Mononuclear cell (primary cell): ENCODE measurements at regions not wholly inside any gene's neighbourhood (a gene's known extent, or its start where the extent isn't known, plus 50 kb on each side); places are given as distances from the start of the nearest gene placed in this dataset.

Experiments
- H3K27me3 ChIP-seq: 2 replicates; pipeline ENCODE4 v1.6.0; 2011; ENCODE audit warnings: low read length, control low read depth; ENCODE audit not compliant: insufficient read depth
- H3K4me1 ChIP-seq: 2 replicates; pipeline ENCODE4 v1.5.1; 2011; ENCODE audit warnings: mild to moderate bottlenecking, low read length, control low read depth; ENCODE audit not compliant: insufficient read depth
- H3K4me3 ChIP-seq: 2 replicates; pipeline ENCODE4 v1.5.1; 2011; ENCODE audit warnings: mild to moderate bottlenecking, low read length, moderate library complexity
- H3K9me3 ChIP-seq: 2 replicates; pipeline ENCODE4 v1.5.1; 2011; ENCODE audit warnings: low read depth, mild to moderate bottlenecking, control low read depth, low read length

- Histone ChIP-seq H3K9me3 (no peaks in the 10 kb centered on the region), H3K4me1 (no peaks in the 10 kb centered on the region), H3K27me3 (no peaks in the 10 kb centered on the region), H3K4me3 (no peak overlapping the region)
These were observed 56.0 kb upstream of the FAM174A start for GRCh38 chr5:100479079-100479688.

GRCh38 chr5:100472091-100472490, 63.1 kb upstream of the FAM174A start:
- no peaks in the 10 kb centered on the region for H3K9me3 ChIP-seq
- no peaks in the 10 kb centered on the region for H3K4me1 ChIP-seq
- H3K27me3 ChIP-seq: peaks cover 3% of the 10 kb centered on the region
- no peak overlapping the region for H3K4me3 ChIP-seq

GRCh38 chr5:100469767-100470166, 65.4 kb upstream of the FAM174A start:
- Histone ChIP-seq H3K27me3 (peaks cover 3% of the 10 kb centered on the region), H3K4me1 (no peaks in the 10 kb centered on the region), H3K9me3 (no peaks in the 10 kb centered on the region), H3K4me3 (no peak overlapping the region)

GRCh38 chr5:100464418-100464817, 70.8 kb upstream of the FAM174A start:
- Histone ChIP-seq H3K27me3 (peaks cover 3% of the 10 kb centered on the region), H3K4me3 (no peak overlapping the region), H3K4me1 (no peaks in the 10 kb centered on the region), H3K9me3 (no peaks in the 10 kb centered on the region)

GRCh38 chr5:100456615-100457014, 78.6 kb upstream of the FAM174A start:
- H3K4me3 ChIP-seq: no peak overlapping the region
- H3K4me1 ChIP-seq: no peaks in the 10 kb centered on the region
- no peaks in the 10 kb centered on the region for H3K27me3 ChIP-seq
- no peaks in the 10 kb centered on the region for H3K9me3 ChIP-seq

GRCh38 chr5:100452126-100452525, 83.0 kb upstream of the FAM174A start:
- no peaks in the 10 kb centered on the region for H3K9me3 ChIP-seq
- H3K4me1 ChIP-seq: no peaks in the 10 kb centered on the region
- no peak overlapping the region for H3K4me3 ChIP-seq
- peaks cover 4% of the 10 kb centered on the region for H3K27me3 ChIP-seq

GRCh38 chr5:100448111-100448528, 87.1 kb upstream of the FAM174A start:
- Histone ChIP-seq H3K27me3 (peaks cover 4% of the 10 kb centered on the region), H3K4me3 (no peak overlapping the region), H3K4me1 (no peaks in the 10 kb centered on the region), H3K9me3 (no peaks in the 10 kb centered on the region)

GRCh38 chr5:100446879-100447430, 88.2 kb upstream of the FAM174A start:
- Histone ChIP-seq H3K9me3 (no peaks in the 10 kb centered on the region), H3K27me3 (peaks cover 4% of the 10 kb centered on the region), H3K4me1 (no peaks in the 10 kb centered on the region), H3K4me3 (no peak overlapping the region)

GRCh38 chr5:100444961-100445360, 90.2 kb upstream of the FAM174A start:
- Histone ChIP-seq H3K4me3 (no peak overlapping the region), H3K4me1 (no peaks in the 10 kb centered on the region), H3K9me3 (no peaks in the 10 kb centered on the region), H3K27me3 (no peaks in the 10 kb centered on the region)

GRCh38 chr5:100434815-100435214, 100.4 kb upstream of the FAM174A start:
- H3K4me3 ChIP-seq: no peak overlapping the region
- H3K27me3 ChIP-seq: no peaks in the 10 kb centered on the region
- H3K4me1 ChIP-seq: no peaks in the 10 kb centered on the region
- H3K9me3 ChIP-seq: no peaks in the 10 kb centered on the region

- H3K27me3 ChIP-seq: no peaks in the 10 kb centered on the region
- H3K4me1 ChIP-seq: no peaks in the 10 kb centered on the region
- H3K4me3 ChIP-seq: no peak overlapping the region
- H3K9me3 ChIP-seq: no peaks in the 10 kb centered on the region
These were observed 102.4 kb upstream of the FAM174A start for GRCh38 chr5:100432741-100433140.

GRCh38 chr5:100430268-100431195, 104.6 kb upstream of the FAM174A start:
- no peaks in the 10 kb centered on the region for H3K9me3 ChIP-seq
- H3K4me3 ChIP-seq: no peak overlapping the region
- no peaks in the 10 kb centered on the region for H3K27me3 ChIP-seq
- no peaks in the 10 kb centered on the region for H3K4me1 ChIP-seq

- H3K4me3 ChIP-seq: no peak overlapping the region
- H3K9me3 ChIP-seq: peaks cover 12% of the 10 kb centered on the region
- no peaks in the 10 kb centered on the region for H3K27me3 ChIP-seq
- no peaks in the 10 kb centered on the region for H3K4me1 ChIP-seq
These were observed 110.4 kb upstream of the FAM174A start for GRCh38 chr5:100424787-100425186.

GRCh38 chr5:100424017-100424416, 111.2 kb upstream of the FAM174A start:
- Histone ChIP-seq H3K9me3 (peaks cover 12% of the 10 kb centered on the region), H3K27me3 (no peaks in the 10 kb centered on the region), H3K4me1 (no peaks in the 10 kb centered on the region), H3K4me3 (no peak overlapping the region)

GRCh38 chr5:100423330-100423729, 111.8 kb upstream of the FAM174A start:
- no peaks in the 10 kb centered on the region for H3K27me3 ChIP-seq
- no peak overlapping the region for H3K4me3 ChIP-seq
- H3K4me1 ChIP-seq: no peaks in the 10 kb centered on the region

More at GRCh38 chr5:100423330-100423729, 111.8 kb upstream of the FAM174A start:
- H3K9me3 ChIP-seq: peaks cover 12% of the 10 kb centered on the region
